GM12878 (cell line): ENCODE measurements at regions not wholly inside any gene's neighbourhood (a gene's known extent, or its start where the extent isn't known, plus 50 kb on each side); places are given as distances from the start of the nearest gene placed in this dataset.

ENCODE experiments used
- BHLHE40 ChIP-seq, 2 experiments: fragments of 450-650 bp in 1 of 2; IDR thresholded peaks; 2 replicates each; pipeline ENCODE4 v1.6.1; 2011 to 2017; ENCODE audit warnings: low read depth in 2 of 2, borderline replicate concordance in 1 of 2, improper control_type of control experiment in 1 of 2, low read length in 1 of 2, mild to moderate bottlenecking in 1 of 2
- POLR2A ChIP-seq: IDR thresholded peaks from 2 replicates; pipeline ENCODE4 v1.6.1; 2011; ENCODE audit warnings: low read depth, mild to moderate bottlenecking, low read length
- POLR2AphosphoS5 ChIP-seq: IDR thresholded peaks from 2 replicates; pipeline ENCODE4 v1.6.1; 2011; ENCODE audit warnings: mild to moderate bottlenecking, low read length, inconsistent platforms
- RAD21 ChIP-seq: IDR thresholded peaks from 2 replicates; pipeline ENCODE4 v1.6.1; 2011; ENCODE audit warnings: mild to moderate bottlenecking, low read depth, low read length, moderate library complexity; ENCODE audit not compliant: insufficient read depth
- YBX1 ChIP-seq: fragments of 450-650 bp; IDR thresholded peaks from 2 replicates; pipeline ENCODE4 v1.6.1; 2016; ENCODE audit warnings: antibody characterized with exemption
- TF ChIP-seq, protein P1 (sequence below), 3 experiments: IDR thresholded peaks in 2 of 3; conservative IDR thresholded peaks in 1 of 3; 2 replicates each; pipeline ENCODE4 v1.5.1; 2011; ENCODE audit warnings: low read depth in 3 of 3, low read length in 3 of 3, mild to moderate bottlenecking in 3 of 3, control low read depth in 2 of 3, moderate library complexity in 2 of 3, inconsistent platforms in 1 of 3, mixed read lengths in 1 of 3; ENCODE audit not compliant: control insufficient read depth in 2 of 3, insufficient read depth in 1 of 3; ENCODE audit errors: extremely low read depth in 1 of 3

DNA sequence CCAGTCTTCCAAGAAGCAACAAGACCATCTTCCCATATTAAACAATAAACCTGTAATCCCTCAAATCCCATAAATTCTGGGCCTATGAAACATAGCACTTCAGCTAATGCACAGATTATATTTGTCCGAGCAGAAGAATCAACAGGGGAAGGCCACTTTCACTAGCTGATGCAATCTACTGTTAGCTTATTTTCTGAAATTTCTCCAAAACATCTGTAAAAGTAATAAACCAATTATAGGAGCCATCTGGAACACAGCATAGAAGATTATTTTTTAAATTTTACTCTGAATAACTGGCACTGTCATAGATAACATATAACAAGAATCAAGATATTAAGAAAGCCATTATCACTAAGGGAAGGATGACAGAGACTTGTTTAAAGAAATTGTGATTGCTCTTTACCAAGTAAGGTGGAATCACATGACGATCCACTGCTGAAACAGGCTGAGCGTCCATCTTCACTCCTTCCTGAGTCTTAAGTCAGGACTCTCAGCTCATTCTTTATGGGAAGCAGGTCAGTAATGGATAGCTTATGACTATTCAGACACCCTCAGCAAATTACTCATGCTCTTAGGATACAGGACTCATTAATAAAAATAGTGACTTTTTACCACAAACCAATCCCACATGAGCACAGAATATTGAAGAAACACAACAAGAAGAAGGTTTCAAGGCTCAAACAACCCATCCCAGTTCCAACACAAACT lies 719.5 kb downstream of the XPNPEP1 start:
- TF ChIP-seq POLR2AphosphoS5 (no peak), POLR2A (no peak), BHLHE40 (IDR thresholded peaks at IDR 0.05; ENCODE audit: borderline replicate concordance in 1 of 2, low read depth in 2 of 2, low read length in 1 of 2) (no peak), RAD21 (no peak), YBX1 (no peak)
- TF ChIP-seq, protein P1, sequence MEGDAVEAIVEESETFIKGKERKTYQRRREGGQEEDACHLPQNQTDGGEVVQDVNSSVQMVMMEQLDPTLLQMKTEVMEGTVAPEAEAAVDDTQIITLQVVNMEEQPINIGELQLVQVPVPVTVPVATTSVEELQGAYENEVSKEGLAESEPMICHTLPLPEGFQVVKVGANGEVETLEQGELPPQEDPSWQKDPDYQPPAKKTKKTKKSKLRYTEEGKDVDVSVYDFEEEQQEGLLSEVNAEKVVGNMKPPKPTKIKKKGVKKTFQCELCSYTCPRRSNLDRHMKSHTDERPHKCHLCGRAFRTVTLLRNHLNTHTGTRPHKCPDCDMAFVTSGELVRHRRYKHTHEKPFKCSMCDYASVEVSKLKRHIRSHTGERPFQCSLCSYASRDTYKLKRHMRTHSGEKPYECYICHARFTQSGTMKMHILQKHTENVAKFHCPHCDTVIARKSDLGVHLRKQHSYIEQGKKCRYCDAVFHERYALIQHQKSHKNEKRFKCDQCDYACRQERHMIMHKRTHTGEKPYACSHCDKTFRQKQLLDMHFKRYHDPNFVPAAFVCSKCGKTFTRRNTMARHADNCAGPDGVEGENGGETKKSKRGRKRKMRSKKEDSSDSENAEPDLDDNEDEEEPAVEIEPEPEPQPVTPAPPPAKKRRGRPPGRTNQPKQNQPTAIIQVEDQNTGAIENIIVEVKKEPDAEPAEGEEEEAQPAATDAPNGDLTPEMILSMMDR (IDR thresholded peaks at IDR 0.05 in 2 of 3, conservative IDR thresholded peaks at IDR 0.05 in 1 of 3; ENCODE audit: control insufficient read depth in 2 of 3, extremely low read depth in 1 of 3, insufficient read depth in 1 of 3, low read depth in 3 of 3, low read length in 3 of 3) = no peak
